ENCODE measurements at regions not wholly inside any gene's neighbourhood (a gene's known extent, or its start where the extent isn't known, plus 50 kb on each side); places are given as distances from the start of the nearest gene placed in this dataset.

- no peak overlapping the region for H3K4me3 ChIP-seq (ENCODE audit: low read depth, low read length)
- TF ChIP-seq, protein P1, sequence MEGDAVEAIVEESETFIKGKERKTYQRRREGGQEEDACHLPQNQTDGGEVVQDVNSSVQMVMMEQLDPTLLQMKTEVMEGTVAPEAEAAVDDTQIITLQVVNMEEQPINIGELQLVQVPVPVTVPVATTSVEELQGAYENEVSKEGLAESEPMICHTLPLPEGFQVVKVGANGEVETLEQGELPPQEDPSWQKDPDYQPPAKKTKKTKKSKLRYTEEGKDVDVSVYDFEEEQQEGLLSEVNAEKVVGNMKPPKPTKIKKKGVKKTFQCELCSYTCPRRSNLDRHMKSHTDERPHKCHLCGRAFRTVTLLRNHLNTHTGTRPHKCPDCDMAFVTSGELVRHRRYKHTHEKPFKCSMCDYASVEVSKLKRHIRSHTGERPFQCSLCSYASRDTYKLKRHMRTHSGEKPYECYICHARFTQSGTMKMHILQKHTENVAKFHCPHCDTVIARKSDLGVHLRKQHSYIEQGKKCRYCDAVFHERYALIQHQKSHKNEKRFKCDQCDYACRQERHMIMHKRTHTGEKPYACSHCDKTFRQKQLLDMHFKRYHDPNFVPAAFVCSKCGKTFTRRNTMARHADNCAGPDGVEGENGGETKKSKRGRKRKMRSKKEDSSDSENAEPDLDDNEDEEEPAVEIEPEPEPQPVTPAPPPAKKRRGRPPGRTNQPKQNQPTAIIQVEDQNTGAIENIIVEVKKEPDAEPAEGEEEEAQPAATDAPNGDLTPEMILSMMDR (IDR thresholded peaks at IDR 0.05; ENCODE audit: low read depth, low read length) = no peak
- DNase-seq = no peak
- no peaks in the 10 kb centered on the region for H3K4me1 ChIP-seq
- no peaks in the 10 kb centered on the region for H3K36me3 ChIP-seq
- H3K27me3 ChIP-seq = no peaks in the 10 kb centered on the region
- H3K9me3 ChIP-seq = no peaks in the 10 kb centered on the region
Measured at GRCh38 chr10:4312051-4312835, 513.8 kb upstream of the AKR1E2 start.

GRCh38 chr10:4310172-4310571 is 515.8 kb upstream of the AKR1E2 start:
- H3K27me3 ChIP-seq = no peaks in the 10 kb centered on the region
- H3K4me1 ChIP-seq = no peaks in the 10 kb centered on the region
- H3K36me3 ChIP-seq = no peaks in the 10 kb centered on the region
- TF ChIP-seq, protein P1 (IDR thresholded peaks at IDR 0.05; ENCODE audit: low read depth, low read length) = no peak
- no peaks in the 10 kb centered on the region for H3K9me3 ChIP-seq
- no peak overlapping the region for H3K4me3 ChIP-seq (ENCODE audit: low read depth, low read length)
- DNase-seq = no peak

DNA sequence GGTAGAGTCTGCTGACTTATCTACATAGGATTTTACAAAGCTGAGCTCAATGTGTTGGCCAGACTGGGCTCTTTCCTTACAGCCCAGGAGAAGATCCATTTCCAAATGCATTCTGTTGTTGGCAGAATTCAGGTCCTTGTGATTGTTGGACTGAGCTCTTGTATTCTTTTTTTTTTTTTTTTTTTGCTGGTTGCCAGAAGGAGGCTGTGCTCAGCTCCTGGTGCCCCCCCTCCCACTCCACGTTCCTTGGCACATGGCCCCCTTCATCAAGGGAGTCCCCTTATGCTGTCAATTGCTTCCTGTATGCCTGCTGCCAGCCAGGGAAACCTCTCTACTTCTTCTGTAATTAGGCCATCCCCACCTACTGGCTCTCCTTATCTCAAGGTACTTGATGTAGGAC is 518.1 kb upstream of the AKR1E2 start:
- H3K4me1 ChIP-seq = no peaks in the 10 kb centered on the region
- H3K4me3 ChIP-seq (ENCODE audit: low read depth, low read length) = no peak overlapping the region
- DNase-seq = no peak
- no peaks in the 10 kb centered on the region for H3K36me3 ChIP-seq
- H3K27me3 ChIP-seq = no peaks in the 10 kb centered on the region
- TF ChIP-seq, protein P1 (IDR thresholded peaks at IDR 0.05; ENCODE audit: low read depth, low read length) = no peak
- no peaks in the 10 kb centered on the region; the same call in 1 of the 2 replicates for H3K9me3 ChIP-seq

DNA sequence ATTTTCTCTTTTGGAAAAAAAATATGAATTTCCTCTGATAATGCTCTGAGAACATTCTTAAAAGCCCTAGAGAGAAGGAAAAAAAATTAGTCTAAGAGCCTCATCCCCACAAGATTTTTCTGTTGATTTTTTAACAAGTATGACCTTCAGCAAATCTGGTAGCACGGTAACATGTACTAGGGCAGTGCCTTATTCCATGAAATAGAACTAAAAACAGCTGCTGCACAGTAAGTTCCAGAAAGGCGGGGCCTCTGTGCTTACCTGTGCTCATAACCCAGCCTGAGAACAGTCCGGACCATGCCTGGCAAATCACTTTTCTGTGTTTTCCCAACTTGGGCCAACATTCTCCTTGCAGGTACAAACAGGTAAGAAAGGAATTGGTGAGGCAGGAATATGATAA is 519.1 kb upstream of the AKR1E2 start:
- no peaks in the 10 kb centered on the region for H3K36me3 ChIP-seq
- no peak overlapping the region for H3K4me3 ChIP-seq (ENCODE audit: low read depth, low read length)
- no peak for DNase-seq
- H3K4me1 ChIP-seq = no peaks in the 10 kb centered on the region
- H3K9me3 ChIP-seq = no peaks in the 10 kb centered on the region; the same call in 1 of the 2 replicates
- no peaks in the 10 kb centered on the region for H3K27me3 ChIP-seq
- TF ChIP-seq, protein P1 (IDR thresholded peaks at IDR 0.05; ENCODE audit: low read depth, low read length) = no peak

DNA sequence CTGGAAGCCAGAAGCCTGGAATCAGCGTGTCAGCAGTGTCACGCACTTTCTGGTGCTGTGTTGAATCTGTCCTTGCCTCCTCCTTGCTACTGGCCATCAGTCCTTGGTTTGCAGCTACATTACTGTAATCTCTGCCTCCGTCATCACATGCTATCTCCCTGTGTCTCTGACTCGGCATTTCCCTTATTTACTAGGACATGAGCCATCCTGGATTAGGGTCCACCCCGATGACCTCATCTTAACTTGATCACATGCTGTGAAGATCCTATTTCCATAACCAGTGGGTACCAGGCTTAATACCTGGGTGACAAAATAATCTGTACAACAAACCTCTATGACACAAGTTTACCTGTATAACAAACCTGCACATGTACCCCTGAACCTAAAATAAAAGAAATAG is 518.0 kb upstream of the KLF6 start:
- Histone ChIP-seq H3K4me3 (ENCODE audit: low read depth, low read length) (no peak overlapping the region), H3K4me1 (no peaks in the 10 kb centered on the region), H3K36me3 (no peaks in the 10 kb centered on the region), H3K9me3 (no peaks in the 10 kb centered on the region; the same call in 1 of the 2 replicates), H3K27me3 (no peaks in the 10 kb centered on the region)
- TF ChIP-seq, protein P1 (IDR thresholded peaks at IDR 0.05; ENCODE audit: low read depth, low read length) = no peak
- no peak for DNase-seq

- H3K4me3 ChIP-seq (ENCODE audit: low read depth, low read length) = no peak overlapping the region
- H3K9me3 ChIP-seq = no peaks in the 10 kb centered on the region; the same call in 1 of the 2 replicates
- H3K36me3 ChIP-seq = no peaks in the 10 kb centered on the region
- DNase-seq = no peak
- no peaks in the 10 kb centered on the region for H3K27me3 ChIP-seq
- H3K4me1 ChIP-seq = no peaks in the 10 kb centered on the region
- TF ChIP-seq, protein P1 (IDR thresholded peaks at IDR 0.05; ENCODE audit: low read depth, low read length) = no peak
Measured at GRCh38 chr10:4301291-4302045, 516.5 kb upstream of the KLF6 start.
